Left hindlimb (tissue), 1 donor: ENCODE measurements at regions not wholly inside any gene's neighbourhood (a gene's known extent, or its start where the extent isn't known, plus 50 kb on each side); places are given as distances from the start of the nearest gene placed in this dataset.

ENCODE experiments used
- DNase-seq: peaks from one replicate; pipeline ENCODE4 v3.0.0-alpha.2; 2018

- no peak for DNase-seq
Measured at GRCh38 chr12:59196989-59197388, 276.7 kb upstream of the LRIG3 start.

GRCh38 chr12:59194794-59195193 is 274.5 kb upstream of the LRIG3 start:
- DNase-seq: no peak

- no peak for DNase-seq
Measured at GRCh38 chr12:59193476-59194050, 273.3 kb upstream of the LRIG3 start.

GRCh38 chr12:59191372-59191771 is 271.1 kb upstream of the LRIG3 start:
- DNase-seq: no peak

- DNase-seq: no peak
Measured at GRCh38 chr12:59186451-59186850, 266.1 kb upstream of the LRIG3 start.

GRCh38 chr12:59185295-59185694 is 265.0 kb upstream of the LRIG3 start:
- DNase-seq: no peak

- DNase-seq: no peak
Measured at GRCh38 chr12:59182658-59183455, 262.6 kb upstream of the LRIG3 start.

GRCh38 chr12:59182191-59182590 is 261.9 kb upstream of the LRIG3 start:
- DNase-seq: no peak

- DNase-seq: no peak
Measured at GRCh38 chr12:59181196-59181777, 261.0 kb upstream of the LRIG3 start.

- no peak for DNase-seq
Measured at GRCh38 chr12:59179231-59179630, 258.9 kb upstream of the LRIG3 start.

- no peak for DNase-seq
Measured at GRCh38 chr12:59173695-59174094, 253.4 kb upstream of the LRIG3 start.

GRCh38 chr12:59168647-59169046 is 248.3 kb upstream of the LRIG3 start:
- DNase-seq: no peak

GRCh38 chr12:59166457-59166856 is 246.2 kb upstream of the LRIG3 start:
- no peak for DNase-seq

- DNase-seq: no peak
Measured at GRCh38 chr12:59164991-59165718, 244.9 kb upstream of the LRIG3 start.

GRCh38 chr12:59164226-59164625 is 243.9 kb upstream of the LRIG3 start:
- no peak for DNase-seq

- no peak for DNase-seq
Measured at GRCh38 chr12:59158681-59159080, 238.4 kb upstream of the LRIG3 start.

GRCh38 chr12:59158066-59158465 is 237.8 kb upstream of the LRIG3 start:
- DNase-seq: no peak

GRCh38 chr12:59155448-59155847 is 235.1 kb upstream of the LRIG3 start:
- DNase-seq: no peak

- DNase-seq: no peak
Measured at GRCh38 chr12:59151243-59151642, 230.9 kb upstream of the LRIG3 start.

GRCh38 chr12:59149995-59150642 is 229.8 kb upstream of the LRIG3 start:
- DNase-seq: no peak

- no peak for DNase-seq
Measured at GRCh38 chr12:59147791-59148190, 227.5 kb upstream of the LRIG3 start.

- DNase-seq: peak; percentile 75
Measured at GRCh38 chr12:59142183-59142790, 222.0 kb upstream of the LRIG3 start.

GRCh38 chr12:59134750-59135149 is 214.4 kb upstream of the LRIG3 start:
- no peak for DNase-seq
